Gastrocnemius medialis (tissue), 4 donors: ENCODE measurements at regions not wholly inside any gene's neighbourhood (a gene's known extent, or its start where the extent isn't known, plus 50 kb on each side); places are given as distances from the start of the nearest gene placed in this dataset.

Experiments used
- CTCF ChIP-seq, 5 experiments: fragments of 450-650 bp in 3 of 5; fragments of 200-600 bp in 2 of 5; sonication (generic) in 2 of 5; IDR thresholded peaks in 4 of 5; conservative IDR thresholded peaks in 1 of 5; 1 replicate in 4 of 5; 2 replicates in 1 of 5; pipeline ENCODE4 v1.5.1; 2016 to 2019; ENCODE audit warnings: antibody characterized with exemption in 5 of 5, mild to moderate bottlenecking in 3 of 5, moderate library complexity in 3 of 5
- POLR2A ChIP-seq, 2 donors: fragments of 450-650 bp; IDR thresholded peaks; one replicate each; pipeline ENCODE4 v1.6.1; 2017; ENCODE audit warnings: antibody characterized with exemption in 2 of 2, mild to moderate bottlenecking in 2 of 2, moderate library complexity in 2 of 2

GRCh38 chr3:30268288-30268687, 338.1 kb upstream of the TGFBR2 start:
- no peak for TF ChIP-seq CTCF (IDR thresholded peaks at IDR 0.05 in 4 of 5, conservative IDR thresholded peaks at IDR 0.05 in 1 of 5)
- no peak for TF ChIP-seq POLR2A (IDR thresholded peaks at IDR 0.05)
